ENCODE measurements at regions not wholly inside any gene's neighbourhood (a gene's known extent, or its start where the extent isn't known, plus 50 kb on each side); places are given as distances from the start of the nearest gene placed in this dataset.

- peak overlapping the region; percentile 96 for H3K27ac Mint-ChIP-seq
- peaks cover 45% of the 10 kb centered on the region for H3K4me1 Mint-ChIP-seq
- H3K36me3 Mint-ChIP-seq (ENCODE audit: low read depth): peaks cover 23% of the 10 kb centered on the region
- H3K4me3 Mint-ChIP-seq: no peak overlapping the region
- no peak for ATAC-seq
- DNase-seq: no peak
- peaks cover 7% of the 10 kb centered on the region for H3K9me3 Mint-ChIP-seq
- H3K27me3 Mint-ChIP-seq: peaks cover 3% of the 10 kb centered on the region
Measured at GRCh38 chr1:198880397-198880796, 241.6 kb downstream of the PTPRC start.

GRCh38 chr1:198880818-198881597 is 242.2 kb downstream of the PTPRC start:
- DNase-seq (no peak), ATAC-seq (peak; percentile 96)
- H3K27me3 Mint-ChIP-seq: peaks cover 3% of the 10 kb centered on the region
- peak overlapping the region; percentile 96 for H3K27ac Mint-ChIP-seq
- peaks cover 7% of the 10 kb centered on the region for H3K9me3 Mint-ChIP-seq
- H3K36me3 Mint-ChIP-seq (ENCODE audit: low read depth): peaks cover 23% of the 10 kb centered on the region
- H3K4me1 Mint-ChIP-seq: peaks cover 45% of the 10 kb centered on the region
- peak overlapping the region; percentile 62 for H3K4me3 Mint-ChIP-seq

GRCh38 chr1:198883184-198883583 is 244.3 kb downstream of the PTPRC start:
- Mint-ChIP-seq H3K27me3 (peaks cover 3% of the 10 kb centered on the region), H3K27ac (peak overlapping the region; percentile 65), H3K9me3 (peaks cover 7% of the 10 kb centered on the region), H3K36me3 (ENCODE audit: low read depth) (peaks cover 17% of the 10 kb centered on the region), H3K4me3 (no peak overlapping the region), H3K4me1 (peaks cover 48% of the 10 kb centered on the region)
- ATAC-seq (peak; percentile 60), DNase-seq (no peak)

- Mint-ChIP-seq H3K27ac (no peak overlapping the region), H3K4me1 (peaks cover 17% of the 10 kb centered on the region), H3K36me3 (ENCODE audit: low read depth) (peaks cover 6% of the 10 kb centered on the region)
Measured at GRCh38 chr1:198887866-198888265, 249.0 kb downstream of the PTPRC start.

GRCh38 chr1:198888379-198888943 is 249.6 kb downstream of the PTPRC start:
- no peak for ATAC-seq
- Mint-ChIP-seq H3K27ac (no peak overlapping the region), H3K4me3 (no peak overlapping the region), H3K9me3 (no peaks in the 10 kb centered on the region), H3K4me1 (peaks cover 11% of the 10 kb centered on the region), H3K36me3 (ENCODE audit: low read depth) (peaks cover 6% of the 10 kb centered on the region), H3K27me3 (no peaks in the 10 kb centered on the region)
- DNase-seq: no peak

More at GRCh38 chr1:198887866-198888265, 249.0 kb downstream of the PTPRC start:
- Mint-ChIP-seq H3K9me3 (no peaks in the 10 kb centered on the region), H3K27me3 (no peaks in the 10 kb centered on the region), H3K4me3 (no peak overlapping the region)
- ATAC-seq: no peak
- DNase-seq: no peak

- Mint-ChIP-seq H3K36me3 (ENCODE audit: low read depth) (peaks cover 6% of the 10 kb centered on the region), H3K4me3 (no peak overlapping the region), H3K4me1 (peaks cover 8% of the 10 kb centered on the region), H3K27me3 (no peaks in the 10 kb centered on the region), H3K27ac (no peak overlapping the region), H3K9me3 (no peaks in the 10 kb centered on the region)
- no peak for ATAC-seq
- DNase-seq: no peak
Measured at GRCh38 chr1:198889101-198889500, 250.3 kb downstream of the PTPRC start.

- DNase-seq: no peak
- ATAC-seq: no peak
- Mint-ChIP-seq H3K27me3 (no peaks in the 10 kb centered on the region), H3K4me3 (no peak overlapping the region), H3K4me1 (peaks cover 9% of the 10 kb centered on the region), H3K27ac (no peak overlapping the region), H3K9me3 (no peaks in the 10 kb centered on the region), H3K36me3 (ENCODE audit: low read depth) (peaks cover 6% of the 10 kb centered on the region)
Measured at GRCh38 chr1:198889749-198890148, 250.9 kb downstream of the PTPRC start.

GRCh38 chr1:198890214-198890930 is 251.5 kb downstream of the PTPRC start:
- DNase-seq (no peak), ATAC-seq (no peak)
- H3K36me3 Mint-ChIP-seq (ENCODE audit: low read depth): peaks cover 6% of the 10 kb centered on the region
- no peak overlapping the region for H3K4me3 Mint-ChIP-seq
- H3K27me3 Mint-ChIP-seq: no peaks in the 10 kb centered on the region
- peaks cover 9% of the 10 kb centered on the region for H3K4me1 Mint-ChIP-seq
- H3K9me3 Mint-ChIP-seq: no peaks in the 10 kb centered on the region
- H3K27ac Mint-ChIP-seq: no peak overlapping the region

- H3K9me3 Mint-ChIP-seq: no peaks in the 10 kb centered on the region
- no peak overlapping the region for H3K27ac Mint-ChIP-seq
- H3K4me1 Mint-ChIP-seq: peaks cover 11% of the 10 kb centered on the region
- ATAC-seq: no peak
- no peaks in the 10 kb centered on the region for H3K27me3 Mint-ChIP-seq
- no peak overlapping the region for H3K4me3 Mint-ChIP-seq
- H3K36me3 Mint-ChIP-seq (ENCODE audit: low read depth): peaks cover 7% of the 10 kb centered on the region
- DNase-seq: no peak
Measured at GRCh38 chr1:198892065-198892464, 253.2 kb downstream of the PTPRC start.

- Mint-ChIP-seq H3K4me3 (no peak overlapping the region), H3K27me3 (no peaks in the 10 kb centered on the region), H3K27ac (no peak overlapping the region), H3K36me3 (ENCODE audit: low read depth) (peaks cover 9% of the 10 kb centered on the region), H3K9me3 (no peaks in the 10 kb centered on the region), H3K4me1 (peaks cover 11% of the 10 kb centered on the region)
- no peak for DNase-seq
- no peak for ATAC-seq
Measured at GRCh38 chr1:198893141-198893540, 254.3 kb downstream of the PTPRC start.

GRCh38 chr1:198893763-198894444 is 255.1 kb downstream of the PTPRC start:
- no peak for ATAC-seq
- Mint-ChIP-seq H3K27ac (no peak overlapping the region), H3K4me3 (no peak overlapping the region), H3K9me3 (no peaks in the 10 kb centered on the region), H3K4me1 (peaks cover 11% of the 10 kb centered on the region), H3K27me3 (no peaks in the 10 kb centered on the region), H3K36me3 (ENCODE audit: low read depth) (peaks cover 9% of the 10 kb centered on the region)
- DNase-seq: no peak

GRCh38 chr1:198901266-198901665 is 262.4 kb downstream of the PTPRC start:
- no peak overlapping the region for H3K27ac Mint-ChIP-seq
- DNase-seq (no peak), ATAC-seq (no peak)
- H3K4me3 Mint-ChIP-seq: no peak overlapping the region
- H3K27me3 Mint-ChIP-seq: no peaks in the 10 kb centered on the region
- H3K4me1 Mint-ChIP-seq: peaks cover 15% of the 10 kb centered on the region
- H3K9me3 Mint-ChIP-seq: no peaks in the 10 kb centered on the region
- peaks cover 13% of the 10 kb centered on the region for H3K36me3 Mint-ChIP-seq (ENCODE audit: low read depth)

- no peak for DNase-seq
- H3K36me3 Mint-ChIP-seq (ENCODE audit: low read depth): peaks cover 12% of the 10 kb centered on the region
Measured at GRCh38 chr1:198902655-198903054, 263.8 kb downstream of the PTPRC start.

GRCh38 chr1:198903203-198903602 is 264.4 kb downstream of the PTPRC start:
- DNase-seq: no peak
- no peak overlapping the region for H3K4me3 Mint-ChIP-seq
- H3K4me1 Mint-ChIP-seq: peaks cover 25% of the 10 kb centered on the region
- no peaks in the 10 kb centered on the region for H3K9me3 Mint-ChIP-seq
- peaks cover 12% of the 10 kb centered on the region for H3K36me3 Mint-ChIP-seq (ENCODE audit: low read depth)
- ATAC-seq: no peak
- H3K27ac Mint-ChIP-seq: peak overlapping the region; percentile 25
- no peaks in the 10 kb centered on the region for H3K27me3 Mint-ChIP-seq

More at GRCh38 chr1:198902655-198903054, 263.8 kb downstream of the PTPRC start:
- Mint-ChIP-seq H3K27ac (peak overlapping the region; percentile 25), H3K4me3 (no peak overlapping the region), H3K4me1 (peaks cover 25% of the 10 kb centered on the region), H3K27me3 (no peaks in the 10 kb centered on the region), H3K9me3 (no peaks in the 10 kb centered on the region)
- ATAC-seq: no peak
